Thyroid gland (tissue), 4 donors: ENCODE measurements at regions not wholly inside any gene's neighbourhood (a gene's known extent, or its start where the extent isn't known, plus 50 kb on each side); places are given as distances from the start of the nearest gene placed in this dataset.

Experiments used
- DNase-seq, 2 donors: peaks; one replicate each; pipeline ENCODE4 v3.0.0-alpha.2; 2019
- H3K27ac ChIP-seq, 3 donors: fragments of 200-600 bp; sonication (generic); 1 replicate in 2 of 3; 2 replicates in 1 of 3; pipeline ENCODE4 v1.5.1; 2016 to 2019; ENCODE audit warnings: mild to moderate bottlenecking in 1 of 3, moderate library complexity in 1 of 3
- H3K27me3 ChIP-seq: fragments of 200-600 bp; sonication (generic); one replicate; pipeline ENCODE4 v1.5.1; 2019
- H3K36me3 ChIP-seq, 2 donors: fragments of 200-600 bp; sonication (generic); one replicate each; pipeline ENCODE4 v1.5.1; 2016 to 2019
- H3K4me1 ChIP-seq, 2 donors: fragments of 200-600 bp; sonication (generic); one replicate each; pipeline ENCODE4 v1.5.1; 2017 to 2019
- H3K4me3 ChIP-seq, 3 donors: fragments of 200-600 bp; sonication (generic); replicated peaks in 1 of 3; 1 replicate in 2 of 3; 2 replicates in 1 of 3; pipeline ENCODE4 v1.5.1; 2016; ENCODE audit warnings: mild to moderate bottlenecking in 1 of 3
- H3K9me3 ChIP-seq: fragments of 200-600 bp; sonication (generic); one replicate; pipeline ENCODE4 v1.5.1; 2017
- CTCF ChIP-seq, 6 experiments: fragments of 200-600 bp in 3 of 6; fragments of 450-650 bp in 3 of 6; sonication (generic) in 3 of 6; IDR thresholded peaks; one replicate each; pipeline ENCODE4 v1.5.1; 2016 to 2019; ENCODE audit warnings: antibody characterized with exemption in 6 of 6, mild to moderate bottlenecking in 2 of 6, inconsistent platforms in 1 of 6, moderate library complexity in 1 of 6
- POLR2A ChIP-seq, 2 donors: fragments of 450-650 bp; IDR thresholded peaks; one replicate each; pipeline ENCODE4 v1.6.1; 2017; ENCODE audit warnings: antibody characterized with exemption in 2 of 2, mild to moderate bottlenecking in 2 of 2, moderate library complexity in 1 of 2
- WGBS, 2 donors: methylation state at CpG; one replicate each; pipeline ENCODE4 v1.1.5; 2017; 5-methylcytosine and 5-hydroxymethylcytosine counted together
- intact Hi-C: fragments of 100-400 bp; cut with DNase I; formaldehyde crosslinking; loops from one replicate; pipeline ENCODE4 v1.15.1; 2023

GRCh38 chr13:50463719-50464118 is 379.8 kb downstream of the DLEU7 start:
- DNase-seq = no peak
- no peaks in the 10 kb centered on the region for H3K36me3 ChIP-seq
- WGBS, 2 donors = 86 to 93% methylated on average over 3 of the region's 3 CpGs
- intact Hi-C loops = no loop called here
- H3K9me3 ChIP-seq = no peaks in the 10 kb centered on the region
- TF ChIP-seq CTCF (IDR thresholded peaks at IDR 0.05) (no peak), POLR2A (IDR thresholded peaks at IDR 0.05) (no peak)
- H3K27me3 ChIP-seq = no peaks in the 10 kb centered on the region
- no peaks in the 10 kb centered on the region for H3K4me1 ChIP-seq
- H3K4me3 ChIP-seq = no peak overlapping the region
- H3K27ac ChIP-seq = no peak overlapping the region

GRCh38 chr13:50464349-50465251 is 378.9 kb downstream of the DLEU7 start:
- DNase-seq = no peak
- Histone ChIP-seq H3K36me3 (no peaks in the 10 kb centered on the region), H3K4me1 (no peaks in the 10 kb centered on the region), H3K27ac (no peak overlapping the region), H3K4me3 (no peak overlapping the region), H3K9me3 (no peaks in the 10 kb centered on the region), H3K27me3 (no peaks in the 10 kb centered on the region)
- intact Hi-C loops = no loop called here
- WGBS, 2 donors = 85 to 88% methylated on average over 10 of the region's 10 CpGs
- TF ChIP-seq POLR2A (IDR thresholded peaks at IDR 0.05) = no peak
- no peak for TF ChIP-seq CTCF (IDR thresholded peaks at IDR 0.05)

- no peaks in the 10 kb centered on the region for H3K27me3 ChIP-seq
Measured at GRCh38 chr13:50466456-50466855, 377.0 kb downstream of the DLEU7 start.

GRCh38 chr13:50467156-50468110 is 376.1 kb downstream of the DLEU7 start:
- no peak for DNase-seq
- Histone ChIP-seq H3K9me3 (no peaks in the 10 kb centered on the region), H3K27ac (no peak overlapping the region), H3K36me3 (no peaks in the 10 kb centered on the region), H3K4me1 (no peaks in the 10 kb centered on the region), H3K4me3 (no peak overlapping the region), H3K27me3 (no peaks in the 10 kb centered on the region)
- intact Hi-C loops = no loop called here
- WGBS, 2 donors = 71 to 74% methylated on average over 11 of the region's 11 CpGs
- TF ChIP-seq POLR2A (IDR thresholded peaks at IDR 0.05) = no peak
- no peak for TF ChIP-seq CTCF (IDR thresholded peaks at IDR 0.05)

More at GRCh38 chr13:50466456-50466855, 377.0 kb downstream of the DLEU7 start:
- intact Hi-C loops = no loop called here
- TF ChIP-seq CTCF (IDR thresholded peaks at IDR 0.05) = no peak
- no peak for TF ChIP-seq POLR2A (IDR thresholded peaks at IDR 0.05)
- Histone ChIP-seq H3K36me3 (no peaks in the 10 kb centered on the region), H3K27ac (no peak overlapping the region), H3K4me1 (no peaks in the 10 kb centered on the region), H3K4me3 (no peak overlapping the region), H3K9me3 (no peaks in the 10 kb centered on the region)
- WGBS, 2 donors = 83 to 91% methylated on average over 6 of the region's 6 CpGs
- no peak for DNase-seq
